K562 (cell line): ENCODE measurements at regions not wholly inside any gene's neighbourhood (a gene's known extent, or its start where the extent isn't known, plus 50 kb on each side); places are given as distances from the start of the nearest gene placed in this dataset.

Experiments used
- ATAC-seq: fragments of 200-7000 bp; cut with Tn5 transposase; 3 replicates; pipeline ENCODE4 v1.9.1; 2020; ENCODE audit warnings: moderate library complexity
- BruUV-seq: library from RNA; stranded (reverse); fragments of 400-500 nt; replicated peaks from 2 replicates; lab custom pipeline; 2021; lab: Mats Ljungman, UMichigan
- CTCF ChIA-PET: fragments of 300-600 bp; formaldehyde crosslinking; extraction: SDS; loops from one replicate; lab custom pipeline; 2021; ENCODE audit warnings: low intra/inter-chr PET ratio; lab: Yijun Ruan, JAX
- POLR2A ChIA-PET: fragments of 300-600, 350-650 bp; sonication (Branson Sonifier 250); formaldehyde crosslinking; extraction: SDS; loops from one replicate; lab custom pipeline; 2021; ENCODE audit warnings: antibody characterized with exemption, inconsistent platforms; lab: Yijun Ruan, JAX
- DNase-seq, 4 experiments: peaks; one replicate each; pipeline versions ENCODE4 v3.0.0 to v3.0.0-alpha.2; 2011 to 2018; ENCODE audit warnings: low spot score in 3 of 4, mixed read lengths in 3 of 4; ENCODE audit errors: extremely low read depth in 1 of 4
- FAIRE-seq: peaks from 2 replicates; lab custom pipeline; 2011; peaks lifted over from hg19 to GRCh38; lab: Jason Lieb, UNC
- H2AFZ ChIP-seq: 2 replicates; pipeline ENCODE4 v1.6.0; 2011; ENCODE audit warnings: low read depth, low read length, control low read depth, inconsistent platforms
- H3K27ac ChIP-seq: fragments of 200-600 bp; 3 replicates; pipeline ENCODE4 v1.8.0; 2011; ENCODE audit warnings: low read depth, mild to moderate bottlenecking, control low read depth, inconsistent platforms, low read length, moderate library complexity, mixed read lengths; ENCODE audit errors: extremely low read depth
- H3K27me3 ChIP-seq, 2 experiments: fragments of 300-600 bp in 1 of 2; 2 replicates in 1 of 2; 3 replicates in 1 of 2; pipeline versions ENCODE4 v1.6.0 to v1.8.0; 2011; ENCODE audit warnings: inconsistent platforms in 2 of 2, low read length in 2 of 2, mild to moderate bottlenecking in 1 of 2, mixed read lengths in 1 of 2, moderate library complexity in 1 of 2; ENCODE audit not compliant: control insufficient read depth in 2 of 2, insufficient read depth in 2 of 2
- H3K36me3 ChIP-seq: fragments of 300-600 bp; 3 replicates; pipeline ENCODE4 v1.8.0; 2011; ENCODE audit warnings: mild to moderate bottlenecking, low read length, inconsistent platforms; ENCODE audit not compliant: control insufficient read depth, insufficient read depth
- H3K4me1 ChIP-seq, 2 experiments: fragments of 200-600 bp in 1 of 2; replicated peaks in 1 of 2; 2 replicates in 1 of 2; 3 replicates in 1 of 2; pipeline versions ENCODE4 v1.5.1 to v1.8.0; 2011; ENCODE audit warnings: inconsistent platforms in 2 of 2, low read length in 2 of 2, mild to moderate bottlenecking in 1 of 2, mixed read lengths in 1 of 2, moderate library complexity in 1 of 2; ENCODE audit not compliant: control insufficient read depth in 2 of 2, insufficient read depth in 2 of 2
- H3K4me2 ChIP-seq: 2 replicates; pipeline ENCODE4 v1.6.1; 2011; ENCODE audit warnings: low read length, control low read depth, inconsistent platforms, mixed read lengths; ENCODE audit not compliant: insufficient read depth
- H3K4me3 ChIP-seq: fragments of 200-600 bp; sonication (generic), shearing (Covaris generic); 2 replicates; pipeline ENCODE4 v1.5.1; 2016; ENCODE audit warnings: control low read depth, inconsistent platforms
- H3K79me2 ChIP-seq: fragments of 200-600 bp; 3 replicates; pipeline ENCODE4 v1.8.0; 2011; ENCODE audit warnings: low read length, inconsistent platforms; ENCODE audit not compliant: control insufficient read depth, insufficient read depth
- H3K9ac ChIP-seq, 2 experiments: 2 replicates each; pipeline versions ENCODE4 v1.6.0 to v1.6.1; 2011; ENCODE audit warnings: low read depth in 2 of 2, low read length in 2 of 2, control low read depth in 1 of 2, inconsistent platforms in 1 of 2, mild to moderate bottlenecking in 1 of 2, mixed read lengths in 1 of 2; ENCODE audit not compliant: insufficient read depth in 1 of 2
- H3K9me1 ChIP-seq: one replicate; pipeline ENCODE4 v1.6.0; 2011; ENCODE audit warnings: inconsistent platforms, mild to moderate bottlenecking, low read length, moderate library complexity; ENCODE audit not compliant: control insufficient read depth, insufficient read depth
- H3K9me3 ChIP-seq: replicated peaks from 2 replicates; pipeline ENCODE4 v1.5.1; 2011; ENCODE audit warnings: low read depth, low read length, inconsistent platforms; ENCODE audit not compliant: control insufficient read depth, insufficient read depth
- H4K20me1 ChIP-seq: replicated peaks from 2 replicates; pipeline ENCODE4 v1.6.1; 2011; ENCODE audit warnings: low read length, inconsistent platforms, mixed read lengths; ENCODE audit not compliant: control insufficient read depth, insufficient read depth
- ARHGAP35 ChIP-seq: fragments of 450-650 bp; IDR thresholded peaks from 2 replicates; pipeline ENCODE4 v1.6.1; 2018; ENCODE audit not compliant: partially characterized antibody
- BACH1 ChIP-seq: fragments of 200-800 bp; sonication (Bioruptor generic); IDR thresholded peaks from 2 replicates; pipeline ENCODE4 v1.6.1; 2016; ENCODE audit warnings: missing genetic modification characterization, missing compliant biosample characterization
- BCLAF1 ChIP-seq, 2 experiments: fragments of 450-650 bp in 1 of 2; IDR thresholded peaks; 2 replicates each; pipeline ENCODE4 v1.6.1; 2011 to 2017; ENCODE audit warnings: low read depth in 2 of 2, antibody characterized with exemption in 1 of 2, borderline replicate concordance in 1 of 2, low read length in 1 of 2, mild to moderate bottlenecking in 1 of 2, mixed read lengths in 1 of 2; ENCODE audit not compliant: control insufficient read depth in 1 of 2
- ETV5 ChIP-seq: sonication (generic); formaldehyde crosslinking; IDR thresholded peaks from 2 replicates; pipeline ENCODE4 v1.4.0; 2020; ENCODE audit warnings: low read depth, mild to moderate bottlenecking, missing genetic modification reagents
- MEF2A ChIP-seq: IDR thresholded peaks from 2 replicates; pipeline ENCODE4 v1.6.1; 2011; ENCODE audit warnings: low read depth, mild to moderate bottlenecking, low read length, moderate library complexity; ENCODE audit not compliant: control insufficient read depth
- MYNN ChIP-seq, 2 experiments: sonication (generic); formaldehyde crosslinking in 1 of 2; IDR thresholded peaks; 2 replicates each; pipeline versions ENCODE4 v1.5.0 to v1.6.1; 2016 to 2020; ENCODE audit warnings: antibody characterized with exemption in 1 of 2, missing genetic modification reagents in 1 of 2
- NR3C1 ChIP-seq: sonication (generic); formaldehyde crosslinking; IDR thresholded peaks from 2 replicates; pipeline ENCODE4 v1.8.1; 2022; ENCODE audit warnings: missing genetic modification reagents
- RBFOX2 ChIP-seq: fragments of 200-400 bp; formaldehyde crosslinking; IDR thresholded peaks from 2 replicates; pipeline ENCODE4 v1.6.1; 2017; ENCODE audit warnings: low read depth, mild to moderate bottlenecking, low read length, moderate library complexity
- SOX6 ChIP-seq: fragments of 450-650 bp; IDR thresholded peaks from 2 replicates; pipeline ENCODE4 v1.6.1; 2014; ENCODE audit warnings: mild to moderate bottlenecking
- THAP7 ChIP-seq: fragments of 250-450 bp; sonication (Bioruptor Pico); IDR thresholded peaks from 2 replicates; pipeline ENCODE4 v1.5.0; 2021
- ZKSCAN3 ChIP-seq: fragments of 250-450 bp; sonication (Bioruptor Pico); IDR thresholded peaks from 2 replicates; pipeline ENCODE4 v1.4.0; 2020
- ZNF143 ChIP-seq: sonication (generic); formaldehyde crosslinking; IDR thresholded peaks from 2 replicates; pipeline ENCODE4 v1.9.0; 2022; ENCODE audit warnings: mild to moderate bottlenecking, missing genetic modification reagents
- ZNF174 ChIP-seq: fragments of 250-450 bp; sonication (Bioruptor Pico); IDR thresholded peaks from 2 replicates; pipeline ENCODE4 v1.4.0; 2020; ENCODE audit warnings: mild to moderate bottlenecking
- ZNF347 ChIP-seq: fragments of 450-650 bp; formaldehyde crosslinking; IDR thresholded peaks from 2 replicates; pipeline ENCODE4 v1.4.0; 2020; ENCODE audit warnings: low read depth, mild to moderate bottlenecking, moderate library complexity
- WGBS: fragments of 100-300 bp; shearing (Covaris generic); methylation state at CpG from one replicate; pipeline ENCODE4 v1.1.6; 2016; ENCODE audit warnings: low coverage, mixed read lengths; ENCODE audit not compliant: insufficient coverage; ENCODE audit errors: missing lambda C conversion rate; 5-methylcytosine and 5-hydroxymethylcytosine counted together
- in situ Hi-C: fragments of 300-500 bp; cut with MboI; formaldehyde crosslinking; loops from 4 replicates; pipeline ENCODE4 v1.15.0; 2018; ENCODE audit warnings: inconsistent platforms, mixed read lengths
- intact Hi-C: fragments of 100-400 bp; cut with micrococcal nuclease; formaldehyde crosslinking; loops from 2 replicates; pipeline ENCODE4 v1.14.2; 2022

GRCh38 chr6:150541576-150541975 lies 58.1 kb upstream of the PLEKHG1 start:
- H3K79me2 ChIP-seq, result no peaks in the 10 kb centered on the region
- no peak overlapping the region for H3K4me2 ChIP-seq
- H2AFZ ChIP-seq, result no peak overlapping the region
- H3K9me3 ChIP-seq, result no peaks in the 10 kb centered on the region
- in situ Hi-C loops, result no loop called here
- H3K9ac ChIP-seq, result no peak overlapping the region
- H3K27ac ChIP-seq, result no peak overlapping the region
- intact Hi-C loops, result no loop called here
- POLR2A ChIA-PET, result no interaction called here
- peaks cover 4 to 14% of the 10 kb centered on the region in 2 experiments; a peak in 4 of 5 replicates for H3K27me3 ChIP-seq
- ATAC-seq, result no peak
- no peak overlapping the region for H3K4me3 ChIP-seq
- WGBS, result 4% methylated on average over 2 of the region's 2 CpGs
- DNase-seq, result no peak
- FAIRE-seq, result no peak
- TF ChIP-seq NR3C1, result no peak
- no peak for TF ChIP-seq ZNF347 (CRISPR knock-in tag)
- TF ChIP-seq ETV5, result no peak
- TF ChIP-seq MYNN (IDR thresholded peaks at IDR 0.05), result no peak
- TF ChIP-seq MYNN (CRISPR knock-in tag; IDR thresholded peaks at IDR 0.05), result no peak
- TF ChIP-seq MEF2A, result no peak
- TF ChIP-seq RBFOX2, result no peak
- TF ChIP-seq ZNF143 (CRISPR knock-in tag), result no peak
- no peaks in the 10 kb centered on the region for H3K36me3 ChIP-seq
- H4K20me1 ChIP-seq, result no peaks in the 10 kb centered on the region
- CTCF ChIA-PET, result no interaction called here
- no peaks in the 10 kb centered on the region for H3K9me1 ChIP-seq
- no TSS peak for BruUV-seq
- no peaks in the 10 kb centered on the region for H3K4me1 ChIP-seq

GRCh38 chr6:150543178-150543577 lies 56.5 kb upstream of the PLEKHG1 start:
- ChIA-PET POLR2A (no interaction called here), CTCF (no interaction called here)
- Histone ChIP-seq H3K36me3 (no peaks in the 10 kb centered on the region), H3K4me2 (no peak overlapping the region), H2AFZ (no peak overlapping the region), H3K9me1 (no peaks in the 10 kb centered on the region), H3K4me1 (no peaks in the 10 kb centered on the region), H3K9me3 (no peaks in the 10 kb centered on the region), H4K20me1 (no peaks in the 10 kb centered on the region), H3K27me3 (peaks cover 10 to 15% of the 10 kb centered on the region in 2 experiments), H3K27ac (no peak overlapping the region), H3K4me3 (no peak overlapping the region), H3K9ac (no peak overlapping the region), H3K79me2 (no peaks in the 10 kb centered on the region)
- intact Hi-C loops, result no loop called here
- in situ Hi-C loops, result no loop called here
- ATAC-seq (no peak), DNase-seq (no peak), FAIRE-seq (no peak)
- BruUV-seq, result no TSS peak
- TF ChIP-seq ARHGAP35, result no peak
- no peak for TF ChIP-seq BCLAF1 (IDR thresholded peaks at IDR 0.05; ENCODE audit: borderline replicate concordance in 1 of 2, control insufficient read depth in 1 of 2, low read depth in 2 of 2, low read length in 1 of 2)
- no peak for TF ChIP-seq ZKSCAN3 (CRISPR knock-in tag)
- no peak for TF ChIP-seq SOX6
- no peak for TF ChIP-seq THAP7
- TF ChIP-seq ZNF174 (CRISPR knock-in tag), result no peak
- no peak for TF ChIP-seq BACH1 (tag)
